ENCODE measurements at regions not wholly inside any gene's neighbourhood (a gene's known extent, or its start where the extent isn't known, plus 50 kb on each side); places are given as distances from the start of the nearest gene placed in this dataset.

DNA sequence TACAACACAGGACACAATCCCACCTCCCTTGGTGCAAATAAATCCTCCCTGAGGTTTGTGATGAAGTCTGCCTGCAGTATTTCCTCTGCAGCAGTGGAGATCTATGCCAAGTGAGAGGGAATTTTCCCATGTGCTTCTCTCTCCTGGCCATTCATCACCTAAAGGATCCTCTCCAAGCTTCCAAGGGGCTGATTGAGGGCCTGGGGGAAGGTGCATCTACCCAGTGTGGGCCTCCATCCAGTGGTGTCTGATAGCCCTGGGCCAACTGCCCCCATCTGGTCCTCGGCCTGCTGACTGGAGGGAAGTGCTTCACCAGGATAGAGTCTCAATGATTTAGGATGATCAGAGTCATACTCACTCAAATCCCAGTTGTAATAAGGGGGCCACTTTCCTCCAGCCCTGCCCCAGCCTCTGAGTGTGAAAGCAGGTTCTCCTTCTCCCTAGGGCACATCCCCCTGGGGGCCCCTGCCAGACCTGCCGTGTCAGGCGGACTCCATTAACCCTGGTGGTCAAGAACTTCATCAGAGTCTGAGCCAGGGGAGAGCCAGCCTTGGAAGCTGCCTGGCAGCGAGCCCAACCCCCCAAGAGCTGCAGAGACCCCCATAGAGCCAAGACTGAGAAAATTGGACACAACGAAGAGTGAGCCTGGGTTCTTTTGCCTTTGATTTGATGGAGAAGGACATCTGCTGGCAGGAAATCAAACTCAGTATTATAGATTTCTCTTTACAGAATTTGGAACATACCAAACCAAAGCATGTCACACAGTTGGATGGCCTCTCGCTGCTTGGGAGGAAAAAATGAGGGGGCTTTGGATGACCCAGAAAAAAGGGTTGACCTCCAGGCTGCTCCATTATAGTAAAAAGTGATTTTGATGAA, 509.6 kb downstream of the CMPK2 start (continued):
- TF ChIP-seq, protein P1, sequence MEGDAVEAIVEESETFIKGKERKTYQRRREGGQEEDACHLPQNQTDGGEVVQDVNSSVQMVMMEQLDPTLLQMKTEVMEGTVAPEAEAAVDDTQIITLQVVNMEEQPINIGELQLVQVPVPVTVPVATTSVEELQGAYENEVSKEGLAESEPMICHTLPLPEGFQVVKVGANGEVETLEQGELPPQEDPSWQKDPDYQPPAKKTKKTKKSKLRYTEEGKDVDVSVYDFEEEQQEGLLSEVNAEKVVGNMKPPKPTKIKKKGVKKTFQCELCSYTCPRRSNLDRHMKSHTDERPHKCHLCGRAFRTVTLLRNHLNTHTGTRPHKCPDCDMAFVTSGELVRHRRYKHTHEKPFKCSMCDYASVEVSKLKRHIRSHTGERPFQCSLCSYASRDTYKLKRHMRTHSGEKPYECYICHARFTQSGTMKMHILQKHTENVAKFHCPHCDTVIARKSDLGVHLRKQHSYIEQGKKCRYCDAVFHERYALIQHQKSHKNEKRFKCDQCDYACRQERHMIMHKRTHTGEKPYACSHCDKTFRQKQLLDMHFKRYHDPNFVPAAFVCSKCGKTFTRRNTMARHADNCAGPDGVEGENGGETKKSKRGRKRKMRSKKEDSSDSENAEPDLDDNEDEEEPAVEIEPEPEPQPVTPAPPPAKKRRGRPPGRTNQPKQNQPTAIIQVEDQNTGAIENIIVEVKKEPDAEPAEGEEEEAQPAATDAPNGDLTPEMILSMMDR (IDR thresholded peaks at IDR 0.05; ENCODE audit: control extremely low read depth in 1 of 3, insufficient read depth in 1 of 3, low read depth in 1 of 3, low read length in 3 of 3), result no peak
- TF ChIP-seq PHF8 (conservative IDR thresholded peaks at IDR 0.05; ENCODE audit: low read depth, low read length) (no peak), BRCA1 (IDR thresholded peaks at IDR 0.05; ENCODE audit: low read depth, low read length) (no peak), SAP30 (IDR thresholded peaks at IDR 0.05; ENCODE audit: insufficient read depth, insufficient replicate concordance, low read length) (no peak), RFX5 (IDR thresholded peaks at IDR 0.05; ENCODE audit: borderline replicate concordance, low read depth, low read length) (no peak), TEAD4 (IDR thresholded peaks at IDR 0.05; ENCODE audit: low read depth, low read length) (no peak), CHD2 (IDR thresholded peaks at IDR 0.05; ENCODE audit: low read length) (no peak), RAD21 (IDR thresholded peaks at IDR 0.05 in 1 of 2, conservative IDR thresholded peaks at IDR 0.05 in 1 of 2; ENCODE audit: low read depth in 2 of 2, low read length in 2 of 2) (no peak), CBX5 (IDR thresholded peaks at IDR 0.05; ENCODE audit: low read depth, low read length) (no peak), SIRT6 (IDR thresholded peaks at IDR 0.05; ENCODE audit: low read length) (no peak)

Measured in H1 (cell line).